ENCODE measurements at regions not wholly inside any gene's neighbourhood (a gene's known extent, or its start where the extent isn't known, plus 50 kb on each side); places are given as distances from the start of the nearest gene placed in this dataset.

- no peak for TF ChIP-seq EP300 (IDR thresholded peaks at IDR 0.05)
- no peak for TF ChIP-seq CTCF (IDR thresholded peaks at IDR 0.05)
These were observed 230.3 kb downstream of the MPDZ start for GRCh38 chr9:13049223-13049622.

Data from upper lobe of left lung (tissue), 4 donors.